Endometrium (tissue), 2 donors: ENCODE measurements at regions not wholly inside any gene's neighbourhood (a gene's known extent, or its start where the extent isn't known, plus 50 kb on each side); places are given as distances from the start of the nearest gene placed in this dataset.

Experiments used
- FAIRE-seq: peaks from 2 replicates; lab custom pipeline; 2012; peaks lifted over from hg19 to GRCh38; lab: Jason Lieb, UNC
- donor health status: control.
- donor health status: control.

DNA sequence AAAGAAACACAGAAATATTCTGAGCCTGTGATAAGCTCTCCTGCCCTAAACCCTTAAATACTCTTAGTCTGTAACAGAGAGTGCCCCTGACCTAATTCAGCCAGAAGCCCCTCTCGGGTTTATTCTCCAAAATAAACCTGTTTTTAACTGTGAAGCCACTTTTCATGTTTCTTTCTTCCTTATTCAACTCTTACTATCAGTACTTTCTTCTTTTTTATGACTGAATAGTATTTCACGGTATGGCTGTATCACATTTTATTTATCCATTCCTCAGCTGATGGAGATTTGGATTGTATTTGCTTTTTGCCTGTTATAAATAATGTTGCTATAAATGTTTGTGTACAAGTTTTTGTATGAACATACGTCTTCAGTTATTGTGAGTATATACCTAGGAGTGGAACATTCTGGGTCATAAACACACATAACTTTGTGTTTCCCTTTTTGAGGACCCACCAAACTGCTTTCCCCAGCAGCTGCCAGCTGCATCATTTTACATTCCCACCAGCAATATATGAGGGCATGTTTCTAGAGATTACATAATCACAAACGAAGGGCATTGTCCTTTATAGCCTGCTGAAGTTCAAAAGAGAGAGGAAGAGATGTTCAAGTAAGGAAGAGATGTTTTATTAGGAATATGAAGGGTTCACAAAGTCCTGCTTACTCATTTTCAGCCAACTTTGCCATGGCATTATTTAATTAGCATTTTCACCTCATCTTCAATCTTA is 199.4 kb upstream of the NUDT4 start:
- FAIRE-seq: no peak

- no peak for FAIRE-seq
Observed at GRCh38 chr12:93179792-93180191, 197.9 kb upstream of the NUDT4 start.

DNA sequence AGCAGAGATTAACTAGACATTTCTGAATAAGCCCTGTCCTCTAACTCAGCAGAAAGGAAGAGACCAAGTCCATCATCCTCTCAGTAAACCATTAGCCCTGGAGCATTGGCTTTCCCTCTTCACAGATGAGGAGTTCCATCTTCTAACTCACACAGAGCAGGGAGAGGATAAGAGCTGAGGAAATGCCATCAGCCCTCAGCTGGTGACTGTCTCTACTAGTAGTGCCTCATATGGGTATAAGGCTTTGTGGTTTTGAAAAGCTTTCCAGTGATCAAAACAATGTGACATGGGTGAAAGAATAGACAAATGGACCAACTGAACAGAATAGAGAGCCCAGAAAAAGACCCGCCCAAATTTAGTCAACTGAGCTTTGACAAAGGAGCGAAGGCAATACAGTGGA is 197.2 kb upstream of the NUDT4 start:
- FAIRE-seq: no peak

- no peak for FAIRE-seq
Observed at GRCh38 chr12:93181409-93181965, 196.2 kb upstream of the NUDT4 start.

DNA sequence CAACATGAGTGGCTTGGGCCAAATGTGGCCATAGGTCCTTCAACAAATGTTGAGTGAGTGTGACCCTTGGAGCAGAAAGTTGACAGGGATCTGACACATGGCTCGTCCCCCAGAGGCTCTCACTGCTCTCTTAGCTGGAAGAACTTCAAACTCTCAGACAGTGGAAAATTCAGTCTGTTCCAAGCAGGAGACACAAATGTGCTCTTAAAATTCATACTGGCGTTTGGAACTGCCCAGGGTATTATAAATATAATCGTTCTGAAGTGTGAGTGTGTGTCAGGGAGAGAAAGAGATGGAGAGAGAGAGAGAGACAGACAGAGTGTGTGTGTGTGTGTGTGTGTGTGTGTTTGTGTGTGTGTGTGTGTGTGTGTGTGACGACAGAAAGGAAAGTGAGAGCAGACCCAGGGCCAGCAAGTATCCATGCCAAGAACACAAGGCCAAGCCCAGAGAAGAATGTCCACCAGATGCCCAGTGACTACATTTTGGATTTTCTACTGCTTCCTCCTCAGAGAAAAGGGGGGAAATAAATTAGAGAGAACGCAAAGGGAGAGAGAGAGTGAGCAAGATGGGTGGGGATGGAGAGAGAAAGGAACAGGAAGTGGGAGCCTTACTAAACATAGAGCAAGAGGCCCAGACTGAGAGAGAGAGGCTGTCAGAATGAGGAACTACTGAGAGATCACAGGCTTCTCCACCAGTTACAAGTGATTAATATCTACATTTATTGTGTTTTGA is 193.6 kb upstream of the NUDT4 start:
- no peak for FAIRE-seq

DNA sequence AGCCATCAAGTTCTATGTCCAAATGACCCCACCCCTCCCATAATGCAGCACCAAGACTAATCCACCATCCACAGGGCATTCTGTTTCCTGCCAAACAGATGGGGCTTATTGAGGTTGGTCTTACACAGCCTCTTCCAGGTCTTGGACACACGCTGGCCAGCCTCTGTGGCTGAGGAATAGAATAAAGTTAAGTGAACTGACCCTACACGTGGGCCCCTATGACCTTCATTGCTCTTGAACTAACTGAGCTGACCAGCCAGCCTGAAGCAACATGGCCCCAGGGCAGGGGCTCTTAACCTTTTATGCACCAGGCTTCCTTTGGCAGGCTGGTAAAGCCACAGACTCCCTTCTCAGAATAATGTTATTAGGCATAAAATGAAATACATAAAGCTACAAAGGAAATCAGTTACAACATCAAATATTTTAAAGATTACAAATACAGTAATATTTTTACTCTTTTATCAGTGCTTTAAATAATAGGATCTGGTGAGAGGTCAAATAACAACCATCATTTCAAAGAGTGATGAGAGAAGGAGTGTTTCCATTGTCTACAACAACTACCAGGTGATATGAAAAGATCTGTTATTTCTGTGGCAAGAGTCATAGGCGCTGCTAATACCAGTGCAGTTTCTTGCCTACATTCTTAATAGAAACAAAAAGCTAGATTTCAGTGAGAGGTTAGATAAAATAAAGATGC is 192.9 kb upstream of the NUDT4 start:
- no peak for FAIRE-seq

DNA sequence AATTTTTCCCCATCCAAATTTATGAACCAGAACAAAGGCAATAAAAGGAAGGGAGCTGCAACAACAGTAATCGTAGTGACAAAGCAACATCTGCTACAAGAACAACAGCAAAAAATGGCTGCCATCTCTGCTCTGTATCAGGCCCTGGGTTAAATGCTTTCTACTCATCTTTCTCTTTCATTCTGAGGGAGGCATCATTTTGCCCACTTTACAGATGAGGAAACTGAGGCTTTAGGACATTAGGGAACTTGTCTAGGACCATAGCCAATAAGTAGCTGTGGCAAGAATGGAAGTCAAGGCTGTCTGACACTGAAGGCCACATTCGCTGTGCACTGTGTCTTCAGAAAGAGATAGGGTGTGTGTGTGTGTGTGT is 192.4 kb upstream of the NUDT4 start:
- FAIRE-seq: no peak

DNA sequence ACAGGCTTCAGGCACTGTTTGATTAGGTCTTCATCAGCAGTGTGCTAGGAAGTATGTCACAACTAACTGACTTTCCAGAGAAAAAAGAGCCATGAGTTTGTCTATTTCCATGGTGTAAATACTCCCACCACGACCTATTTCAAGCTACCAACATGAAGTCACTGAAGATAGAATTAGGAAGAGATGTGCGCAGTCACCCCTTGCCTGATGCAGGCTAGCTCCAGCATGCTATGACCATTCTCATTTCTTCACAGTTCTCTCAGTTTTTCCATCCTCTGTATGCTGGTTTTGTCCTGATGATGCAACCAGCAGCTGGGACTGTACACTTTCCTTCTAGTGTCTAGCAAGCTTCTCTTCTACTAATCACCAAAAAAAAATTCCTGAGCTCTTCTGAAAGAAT is 191.6 kb upstream of the NUDT4 start:
- no peak for FAIRE-seq

- FAIRE-seq: no peak
Observed at GRCh38 chr12:93186621-93187020, 191.1 kb upstream of the NUDT4 start.

DNA sequence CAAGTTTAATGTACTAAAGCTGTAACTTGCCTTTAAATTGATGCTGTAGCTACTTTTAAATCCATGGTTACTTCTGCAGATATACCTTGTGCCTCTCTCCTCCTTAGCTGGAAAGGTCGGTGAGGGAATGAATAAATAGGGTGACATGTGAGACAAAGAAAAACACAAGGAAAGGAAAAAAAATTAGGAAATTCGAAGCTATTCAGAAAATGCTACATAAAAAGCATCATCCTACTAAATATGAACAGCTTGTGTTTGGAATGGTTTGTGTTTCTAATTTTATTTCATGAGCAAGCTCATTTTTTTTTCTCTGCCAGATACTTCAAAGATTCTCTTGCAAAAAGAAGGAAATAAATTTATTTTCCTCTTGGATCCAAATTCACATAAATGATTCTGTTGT is 186.3 kb upstream of the NUDT4 start:
- peak; percentile 86 for FAIRE-seq

- no peak for FAIRE-seq
Observed at GRCh38 chr12:93191956-93192355, 185.8 kb upstream of the NUDT4 start.

- FAIRE-seq: no peak
Observed at GRCh38 chr12:93192878-93193277, 184.8 kb upstream of the NUDT4 start.

- FAIRE-seq: no peak
Observed at GRCh38 chr12:93195511-93195910, 182.2 kb upstream of the NUDT4 start.

- no peak for FAIRE-seq
Observed at GRCh38 chr12:93197067-93197593, 180.6 kb upstream of the NUDT4 start.

DNA sequence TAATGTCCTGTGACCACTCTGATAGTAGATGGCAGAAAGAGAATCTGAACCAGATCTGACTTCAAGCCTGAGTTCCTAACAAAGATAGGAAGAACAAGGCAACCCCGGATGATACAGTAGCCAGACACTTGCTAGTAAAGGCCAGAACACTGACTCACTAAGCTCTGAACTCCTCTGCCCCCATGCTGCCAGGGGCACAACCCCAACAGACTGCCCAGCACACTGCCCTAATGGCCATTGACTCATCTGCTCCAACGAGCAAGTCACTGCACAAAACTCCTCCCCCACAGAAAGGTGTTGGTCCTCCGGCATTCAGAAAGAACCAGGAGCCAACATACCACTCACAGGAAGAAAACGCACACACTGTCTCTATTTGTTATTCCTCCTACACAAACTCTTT is 179.6 kb upstream of the NUDT4 start:
- FAIRE-seq: no peak

- no peak for FAIRE-seq
Observed at GRCh38 chr12:93199831-93200236, 177.9 kb upstream of the NUDT4 start.

DNA sequence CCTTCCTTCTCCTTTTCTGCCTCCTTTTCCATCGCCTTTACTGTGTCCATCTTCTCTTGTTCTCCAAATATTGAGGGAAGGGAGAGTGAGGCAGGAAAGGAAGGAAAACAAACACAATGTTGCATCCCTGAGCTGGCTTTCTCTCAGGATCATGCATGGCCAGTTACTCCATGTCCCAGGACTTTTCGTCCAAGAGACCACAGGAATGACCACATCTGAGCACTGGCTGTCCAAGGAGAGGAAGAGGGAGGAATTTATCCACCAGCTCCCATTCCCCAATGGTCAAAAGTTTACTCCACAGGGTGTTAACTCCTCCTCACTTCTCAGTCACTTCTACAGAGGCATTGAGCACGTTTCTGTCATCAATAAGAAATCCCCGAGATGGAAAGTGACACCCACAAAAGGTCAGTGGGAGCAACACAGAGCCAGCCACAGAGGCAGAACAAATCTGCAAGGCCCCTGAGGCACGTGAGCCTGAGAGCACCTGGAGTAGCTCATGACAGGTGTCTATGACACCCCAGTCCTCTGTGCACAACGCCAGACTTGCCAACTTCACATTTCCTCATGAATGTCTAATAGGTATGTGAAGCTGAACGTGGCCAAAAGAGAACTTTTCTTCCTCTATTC is 177.3 kb upstream of the NUDT4 start:
- no peak for FAIRE-seq

DNA sequence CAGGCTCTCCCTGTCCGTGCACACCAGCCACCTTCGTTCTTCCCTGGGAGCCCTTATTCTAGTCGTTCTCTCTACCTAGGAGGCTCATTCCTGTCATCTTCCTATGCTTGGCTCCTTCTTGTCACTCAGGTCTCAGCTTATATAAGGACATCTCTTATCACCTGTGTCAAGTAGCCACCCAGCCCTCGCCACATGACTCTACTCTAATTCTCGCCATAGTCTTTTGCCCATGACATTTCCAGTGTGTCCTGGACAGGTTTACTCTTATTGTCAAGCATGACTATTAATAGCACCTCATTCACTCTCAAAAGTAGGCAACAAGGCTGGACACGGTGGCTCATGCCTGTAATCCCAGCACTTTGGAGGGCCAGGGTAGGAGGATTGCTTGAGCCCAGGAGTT is 175.7 kb upstream of the NUDT4 start:
- FAIRE-seq: no peak

DNA sequence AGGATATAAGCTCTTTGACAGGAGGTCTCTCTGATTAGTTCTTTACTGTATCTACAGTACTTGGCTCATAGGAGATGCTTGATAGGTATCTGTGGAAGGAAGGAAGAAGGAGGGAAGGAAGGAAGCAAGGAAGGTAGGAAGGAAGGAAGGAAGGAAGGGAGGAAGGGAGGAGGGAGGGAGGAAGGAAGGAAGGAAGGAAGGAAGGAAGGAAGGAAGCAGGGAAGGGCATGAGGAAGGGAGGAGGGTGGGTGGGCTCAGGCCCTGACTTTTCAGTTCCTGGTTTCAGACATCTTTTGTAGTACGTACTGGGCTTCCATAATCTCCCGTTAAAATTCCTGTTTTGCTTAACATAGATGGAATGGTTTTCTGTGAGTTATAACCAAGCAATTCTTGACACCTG is 175.0 kb upstream of the NUDT4 start:
- FAIRE-seq: no peak

DNA sequence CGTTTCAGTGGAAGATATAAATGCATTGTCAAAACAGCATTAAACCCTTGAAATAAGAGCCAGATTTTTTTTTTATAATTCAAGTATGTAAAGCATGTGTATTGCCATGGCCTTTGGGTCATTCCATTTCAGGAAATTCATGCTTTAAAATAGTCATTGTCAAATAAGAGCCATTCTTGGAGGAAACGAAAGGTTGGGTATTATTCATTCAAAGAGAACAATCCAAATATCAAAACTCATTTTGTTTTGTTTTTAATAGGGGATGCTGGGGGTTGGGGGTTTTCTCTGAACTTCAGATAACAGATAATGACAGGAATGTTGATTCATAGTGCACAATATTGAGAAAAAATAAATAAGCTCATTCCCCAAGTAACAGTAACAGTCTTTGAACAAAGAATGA is 174.4 kb upstream of the NUDT4 start:
- FAIRE-seq: no peak

DNA sequence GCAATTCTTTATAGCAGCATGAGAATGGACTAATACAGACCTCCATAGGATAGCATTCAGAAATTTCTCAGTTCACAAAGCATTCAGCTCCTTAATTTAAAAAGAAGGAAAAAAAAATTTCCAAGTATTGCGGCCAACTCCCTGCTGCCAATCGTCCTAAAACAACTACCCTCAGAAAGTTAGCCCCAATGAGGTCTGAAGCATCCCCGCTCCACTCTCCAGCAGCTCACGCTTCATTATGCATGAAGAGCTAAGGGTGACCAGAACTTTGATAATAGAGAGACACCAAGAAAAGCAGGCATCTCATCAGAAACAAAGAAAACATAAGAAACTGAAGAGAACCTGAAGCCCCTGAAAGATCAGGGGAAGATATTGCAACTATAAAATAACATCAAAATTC is 172.8 kb upstream of the NUDT4 start:
- no peak for FAIRE-seq

- FAIRE-seq: no peak
Observed at GRCh38 chr12:93205361-93205760, 172.4 kb upstream of the NUDT4 start.
